Inferior parietal cortex (tissue), 1 donor: ENCODE measurements at regions not wholly inside any gene's neighbourhood (a gene's known extent, or its start where the extent isn't known, plus 50 kb on each side); places are given as distances from the start of the nearest gene placed in this dataset.
A peak's percentile ranks its signal among the peaks of the same experiment; 100 is the strongest.
"Not testable (repeated sequence)": the region's sequence is repeated elsewhere in the genome, so short reads cannot be mapped to it uniquely, and the experiment has no call there.

Source experiments
- DNase-seq: peaks from one replicate; pipeline ENCODE4 v3.0.0-alpha.2; 2016; ENCODE audit errors: extremely low spot score

DNA sequence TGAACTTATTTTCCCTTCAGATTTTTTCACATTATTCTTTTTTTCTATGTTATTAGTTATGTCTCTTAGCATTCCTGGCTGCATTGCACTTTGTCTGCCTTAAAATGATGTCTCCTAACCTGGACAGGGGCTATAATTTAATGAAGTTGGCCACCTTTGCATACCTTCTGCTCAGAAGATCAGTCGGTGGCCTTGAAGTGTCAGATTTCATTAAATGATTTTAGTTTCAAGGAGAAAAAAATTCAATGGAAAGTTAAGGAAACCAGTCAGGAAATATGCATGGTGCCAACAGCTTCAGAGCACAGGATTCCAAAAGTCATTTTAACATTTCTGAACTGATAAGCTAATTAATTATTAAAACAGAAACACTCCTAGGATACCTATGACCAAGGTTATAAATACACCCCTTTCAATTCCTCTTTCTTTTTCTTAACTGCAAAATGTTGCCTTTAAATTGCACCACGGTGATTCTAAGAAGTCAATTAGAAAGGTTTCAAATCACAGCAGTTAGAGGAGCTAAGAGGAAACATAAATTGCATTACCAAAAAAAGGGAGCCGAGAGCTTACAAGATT lies 533.4 kb downstream of the KCNJ2 start:
- DNase-seq = no peak

GRCh38 chr17:70709596-70709995 lies 540.3 kb downstream of the KCNJ2 start:
- DNase-seq = no peak

GRCh38 chr17:70713694-70714093 lies 544.4 kb downstream of the KCNJ2 start:
- no peak for DNase-seq

- DNase-seq = no peak
Measured at GRCh38 chr17:70716551-70716950, 547.2 kb downstream of the KCNJ2 start.

DNA sequence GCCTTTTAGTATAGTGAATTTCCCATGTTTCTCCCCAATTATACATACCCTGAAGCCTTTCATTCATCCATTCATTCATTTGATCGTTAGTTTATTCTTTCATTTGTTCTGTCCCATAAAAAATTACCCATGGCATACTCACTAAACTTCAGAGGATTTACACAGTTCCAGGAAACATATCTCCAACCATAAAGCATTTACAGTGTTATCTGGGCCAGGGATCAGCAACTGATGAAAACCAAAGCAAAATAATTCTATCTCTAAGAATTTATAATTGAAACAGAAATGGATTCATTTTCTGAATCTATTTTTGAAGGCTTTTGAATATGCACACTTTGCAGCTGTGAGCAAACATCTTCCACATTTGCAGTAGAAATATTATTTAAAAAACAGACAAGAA lies 547.7 kb downstream of the KCNJ2 start:
- no peak for DNase-seq

GRCh38 chr17:70736375-70736957 lies 567.1 kb downstream of the KCNJ2 start:
- no peak for DNase-seq

DNA sequence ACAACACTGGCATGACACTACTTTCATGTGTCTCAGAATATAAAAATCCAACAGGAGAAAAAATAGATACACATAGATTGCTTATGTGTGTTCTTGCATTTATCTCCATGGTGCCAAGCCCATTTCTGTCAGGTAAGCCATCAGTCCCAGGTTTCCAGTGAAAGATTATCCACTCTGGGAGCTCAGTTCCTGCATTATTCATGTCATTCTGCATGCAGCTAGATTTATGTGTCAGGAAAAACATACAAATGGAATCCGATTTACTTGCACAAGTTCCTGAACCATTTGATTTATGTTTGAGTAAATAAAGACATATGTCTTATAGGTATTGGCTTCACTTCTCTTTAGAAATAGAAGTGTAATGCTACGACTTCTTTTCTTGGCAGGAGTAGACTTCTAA lies 569.7 kb downstream of the KCNJ2 start:
- no peak for DNase-seq

DNA sequence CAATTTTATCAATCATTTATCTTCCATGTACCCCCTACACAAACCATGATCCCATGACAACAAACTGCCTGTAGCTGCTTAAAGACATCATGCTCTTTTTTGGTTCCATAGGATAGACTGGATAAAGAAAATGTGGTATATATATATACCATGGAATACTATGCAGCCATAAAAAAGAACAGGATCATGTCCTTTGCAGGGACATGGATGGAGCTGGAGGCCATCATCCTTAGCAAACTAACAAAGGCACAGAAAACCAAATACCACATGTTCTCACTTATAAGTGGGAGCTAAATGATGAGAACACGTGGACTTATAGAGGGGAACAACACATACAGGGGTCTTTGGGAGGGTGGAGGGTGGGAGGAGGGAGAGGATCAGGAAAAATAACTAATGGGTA lies 577.2 kb downstream of the KCNJ2 start:
- DNase-seq = not testable (repeated sequence)

DNA sequence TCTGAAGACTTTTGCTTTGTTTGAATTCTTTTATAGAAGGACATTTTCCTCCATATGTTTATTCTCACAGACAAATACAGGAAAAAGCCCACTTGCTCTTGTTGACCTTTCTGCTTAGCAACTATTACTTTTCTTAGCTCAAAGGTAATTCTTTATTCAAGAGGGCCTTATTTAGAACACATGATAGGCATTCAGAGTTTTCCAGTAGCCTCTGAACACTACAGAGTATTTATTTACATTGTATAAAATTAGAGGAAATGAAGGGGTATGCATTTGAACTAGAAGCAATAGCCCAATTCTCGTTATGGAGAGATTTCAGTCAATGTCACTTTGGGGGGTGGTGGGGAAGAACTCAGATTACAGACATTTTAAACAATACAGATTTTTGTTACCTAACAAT lies 581.7 kb downstream of the KCNJ2 start:
- DNase-seq = no peak

GRCh38 chr17:70752461-70752860 lies 583.1 kb downstream of the KCNJ2 start:
- DNase-seq = not testable (repeated sequence)

DNA sequence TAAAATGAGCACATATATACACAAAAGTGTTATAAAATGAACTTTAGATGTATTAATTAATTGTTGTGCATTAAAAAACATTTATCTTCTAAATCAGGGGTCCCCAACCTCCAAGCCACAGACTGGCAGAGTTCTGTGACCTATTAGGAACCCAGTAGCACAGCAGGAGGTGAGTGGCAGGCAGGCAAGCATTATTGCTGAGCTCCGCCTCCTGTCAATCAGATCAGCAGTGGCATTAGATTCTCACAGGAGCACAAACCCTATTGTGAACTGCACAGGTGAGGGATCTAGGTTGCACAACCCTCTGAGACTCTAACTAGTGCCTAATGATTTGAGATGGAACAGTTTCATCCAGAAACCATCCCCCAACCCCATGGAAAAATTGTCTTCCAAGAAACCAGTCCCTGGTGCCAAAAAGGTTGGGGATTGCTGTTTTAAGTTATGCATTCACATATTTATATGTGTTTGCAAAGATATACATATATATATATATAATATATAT lies 583.7 kb downstream of the KCNJ2 start:
- no peak for DNase-seq

DNA sequence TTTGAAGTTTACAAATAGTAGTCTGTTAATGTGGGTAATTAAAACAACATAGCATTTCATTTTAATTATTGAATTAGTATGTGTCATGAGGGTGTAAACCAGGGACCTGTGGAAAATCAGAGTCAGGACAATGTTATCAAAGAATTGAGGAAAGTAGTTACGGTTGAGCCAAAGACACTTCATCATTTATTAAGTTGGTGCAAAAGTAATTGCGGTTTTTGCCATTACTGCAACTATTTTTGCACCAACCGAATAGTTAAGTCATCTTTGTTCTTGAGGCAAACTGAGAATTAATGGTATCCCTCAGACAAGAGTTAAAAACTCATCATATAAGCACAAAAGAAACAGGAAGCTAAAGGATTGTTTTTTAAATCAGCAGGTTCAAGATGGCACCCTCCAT lies 593.7 kb downstream of the KCNJ2 start:
- DNase-seq = no peak

DNA sequence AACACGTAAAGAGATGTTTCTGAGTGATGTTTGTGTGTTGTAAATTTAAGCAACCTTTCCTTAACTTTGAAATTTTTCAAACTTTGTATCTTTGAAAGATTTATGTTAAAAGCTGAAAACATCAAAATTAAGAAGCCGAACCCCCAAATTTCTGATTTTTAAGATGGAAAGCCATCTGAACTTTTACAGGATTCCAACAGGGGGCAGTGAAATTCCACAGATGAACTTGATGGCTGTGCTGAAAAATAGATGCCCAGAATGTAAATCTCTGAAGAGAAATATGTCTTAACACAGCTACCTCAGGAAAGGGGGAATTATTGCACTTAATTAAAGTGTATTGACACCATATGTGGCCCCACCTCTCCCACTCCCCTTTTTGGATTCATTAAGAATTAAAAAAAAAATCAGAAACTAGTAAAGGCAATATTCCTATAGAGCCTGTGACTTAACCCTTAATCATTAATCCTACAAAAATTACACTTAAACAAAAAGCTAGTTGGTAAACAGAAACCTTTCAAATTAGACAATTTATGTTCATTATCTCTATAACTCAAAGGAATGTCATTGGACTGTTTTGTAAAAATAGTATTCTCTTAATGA lies 597.9 kb downstream of the KCNJ2 start:
- DNase-seq = peak; percentile 61

DNA sequence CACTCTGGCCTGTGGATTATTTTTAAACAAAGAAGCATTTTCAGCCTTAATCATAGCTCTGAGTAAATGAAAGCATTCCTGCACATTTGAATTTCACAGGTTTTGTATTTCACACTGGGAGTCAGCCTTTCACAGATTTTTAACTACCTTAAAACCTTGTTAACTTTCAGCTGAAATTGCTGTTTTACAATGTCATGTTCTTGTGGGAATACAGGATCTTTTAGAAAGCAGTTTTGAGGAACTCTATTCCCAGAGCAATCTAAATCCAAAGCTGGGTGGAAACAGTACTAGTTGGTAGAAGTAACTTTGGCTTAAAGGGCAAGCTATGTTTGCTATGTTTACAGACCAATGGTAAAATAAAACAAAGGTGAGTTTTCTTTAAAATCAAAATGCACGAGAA lies 600.6 kb downstream of the KCNJ2 start:
- no peak for DNase-seq

- no peak for DNase-seq
Measured at GRCh38 chr17:70771804-70772386, 602.6 kb downstream of the KCNJ2 start.

DNA sequence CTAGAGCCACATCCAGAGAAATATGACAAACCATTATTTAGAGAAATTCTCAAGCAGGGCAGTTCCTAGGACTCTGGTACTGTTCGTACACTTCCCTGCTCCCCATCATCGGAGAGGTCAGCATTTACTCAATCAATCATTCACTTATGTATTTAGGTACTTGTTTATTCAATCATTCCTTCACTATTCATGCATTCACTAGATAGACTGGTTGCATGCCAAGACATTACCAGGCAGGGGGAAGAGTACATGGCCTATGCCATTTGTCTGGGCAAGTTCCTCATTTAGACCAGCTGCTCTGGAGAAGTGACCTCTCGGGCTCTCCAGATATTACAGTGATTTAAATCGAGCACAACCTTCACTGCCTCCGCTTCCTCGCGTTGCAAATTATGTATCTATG lies 603.4 kb downstream of the KCNJ2 start:
- no peak for DNase-seq

DNA sequence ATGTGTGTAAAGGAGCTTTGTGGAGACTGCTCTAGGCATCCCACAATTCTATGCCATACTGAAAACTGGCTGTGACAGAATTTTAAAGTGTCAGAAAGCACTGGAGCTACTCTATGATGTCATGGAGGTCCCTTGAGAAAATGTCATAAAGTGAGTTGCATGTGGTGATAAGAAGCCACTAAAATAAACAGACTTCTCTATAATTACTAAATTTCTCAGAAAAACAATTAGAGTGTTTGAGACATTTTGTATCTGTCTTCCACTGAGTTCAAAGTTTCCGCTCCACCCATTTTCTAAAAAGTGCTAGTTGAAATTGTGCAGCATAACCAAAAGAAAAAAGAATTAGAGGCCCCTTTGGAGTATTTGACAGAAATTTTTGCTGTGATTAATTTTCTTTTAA lies 603.9 kb downstream of the KCNJ2 start:
- no peak for DNase-seq

DNA sequence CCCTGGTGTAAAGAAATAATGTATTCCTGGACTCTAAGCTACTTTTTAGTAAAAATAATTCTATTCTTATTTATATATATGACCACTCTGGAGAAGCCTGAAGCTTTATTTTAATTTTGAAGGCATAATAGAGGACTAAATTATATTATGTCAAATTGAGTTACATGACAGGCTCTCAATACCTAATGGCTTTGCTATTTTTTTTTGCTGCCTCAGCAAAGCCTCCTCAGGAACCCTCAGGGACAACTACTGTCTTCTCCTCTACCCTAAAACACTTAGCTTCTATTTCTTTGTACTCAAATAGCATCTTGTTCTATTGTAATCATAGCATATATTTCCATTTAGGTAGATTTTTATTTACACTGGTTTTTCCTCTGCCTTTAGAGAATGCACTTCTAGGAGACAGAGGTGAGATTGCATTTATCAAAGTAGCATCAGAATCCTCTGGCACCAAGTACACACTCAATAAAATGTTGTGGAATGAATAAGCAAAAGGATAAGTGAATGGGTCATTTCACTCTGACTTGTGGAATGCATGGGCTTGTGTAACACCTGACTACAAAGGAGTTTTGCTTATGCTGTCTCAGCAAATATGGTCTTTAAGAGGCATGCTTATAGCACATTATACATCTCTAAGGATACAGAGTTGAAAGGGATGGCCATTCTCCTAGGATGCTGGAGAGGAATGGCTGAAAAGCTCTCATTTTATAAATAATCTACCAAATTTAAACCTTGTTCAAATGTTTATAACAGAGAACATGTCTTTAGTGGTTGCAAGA lies 605.2 kb downstream of the KCNJ2 start:
- DNase-seq = no peak

DNA sequence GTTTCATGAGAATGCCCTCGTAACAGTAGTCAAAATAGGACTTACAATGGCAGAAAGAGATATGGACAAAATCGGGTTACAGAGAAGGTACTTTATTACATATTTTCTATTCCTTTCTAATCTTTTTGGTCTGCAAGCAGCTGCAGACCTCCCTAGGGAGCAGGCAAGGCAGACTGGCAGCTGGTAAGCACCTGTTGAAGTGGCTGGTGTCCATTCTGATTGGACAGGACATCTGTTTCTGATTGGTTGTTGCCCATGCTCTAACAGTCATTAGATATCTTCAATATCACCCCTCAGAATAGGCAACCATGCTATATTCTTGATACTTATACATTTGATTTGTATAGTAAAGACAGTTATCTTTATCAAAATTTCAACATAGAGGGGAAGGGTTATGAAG lies 606.3 kb downstream of the KCNJ2 start:
- DNase-seq = no peak

- DNase-seq = no peak
Measured at GRCh38 chr17:70776441-70776840, 607.1 kb downstream of the KCNJ2 start.

GRCh38 chr17:70780031-70780430 lies 610.7 kb downstream of the KCNJ2 start:
- DNase-seq = no peak

GRCh38 chr17:70786081-70786480 lies 616.7 kb downstream of the KCNJ2 start:
- DNase-seq = no peak
